ENCODE measurements at regions not wholly inside any gene's neighbourhood (a gene's known extent, or its start where the extent isn't known, plus 50 kb on each side); places are given as distances from the start of the nearest gene placed in this dataset.

- DNase-seq, result no peak
Observed at GRCh38 chr16:35296962-35297653, 1837.7 kb downstream of the TP53TG3F start.

- no peak for DNase-seq
Observed at GRCh38 chr16:35298460-35299243, 1839.2 kb downstream of the TP53TG3F start.

- DNase-seq, result no peak
Observed at GRCh38 chr16:35302859-35303258, 1843.4 kb downstream of the TP53TG3F start.

GRCh38 chr16:35305476-35305875 is 1846.1 kb downstream of the TP53TG3F start:
- DNase-seq, result no peak

GRCh38 chr16:35306915-35307314 is 1847.5 kb downstream of the TP53TG3F start:
- no peak for DNase-seq

GRCh38 chr16:35308674-35309073 is 1849.3 kb downstream of the TP53TG3F start:
- DNase-seq, result no peak

- DNase-seq, result no peak
Observed at GRCh38 chr16:35310999-35311398, 1851.6 kb downstream of the TP53TG3F start.

- no peak for DNase-seq
Observed at GRCh38 chr16:35311475-35311874, 1852.1 kb downstream of the TP53TG3F start.

- DNase-seq, result no peak
Observed at GRCh38 chr16:35314298-35314697, 1854.9 kb downstream of the TP53TG3F start.

- no peak for DNase-seq
Observed at GRCh38 chr16:35319536-35320192, 1860.3 kb downstream of the TP53TG3F start.

- no peak for DNase-seq
Observed at GRCh38 chr16:35325936-35326335, 1866.5 kb downstream of the TP53TG3F start.

- DNase-seq, result no peak
Observed at GRCh38 chr16:35339337-35339736, 1879.9 kb downstream of the TP53TG3F start.

GRCh38 chr16:35342012-35342411 is 1882.6 kb downstream of the TP53TG3F start:
- DNase-seq, result no peak

- DNase-seq, result no peak
Observed at GRCh38 chr16:35344012-35344762, 1884.8 kb downstream of the TP53TG3F start.

GRCh38 chr16:35352431-35352830 is 1893.0 kb downstream of the TP53TG3F start:
- DNase-seq, result no peak

GRCh38 chr16:35363510-35363909 is 1904.1 kb downstream of the TP53TG3F start:
- DNase-seq, result no peak

GRCh38 chr16:35364263-35364662 is 1904.9 kb downstream of the TP53TG3F start:
- no peak for DNase-seq

- DNase-seq, result no peak
Observed at GRCh38 chr16:35365675-35366074, 1906.3 kb downstream of the TP53TG3F start.

- DNase-seq, result no peak
Observed at GRCh38 chr16:35370617-35371016, 1911.2 kb downstream of the TP53TG3F start.

GRCh38 chr16:35377142-35377541 is 1917.7 kb downstream of the TP53TG3F start:
- no peak for DNase-seq

GRCh38 chr16:35386619-35387018 is 1927.2 kb downstream of the TP53TG3F start:
- no peak for DNase-seq

GRCh38 chr16:35391328-35391727 is 1931.9 kb downstream of the TP53TG3F start:
- DNase-seq, result peak in 1 of 2 donors; percentile 43

- no peak for DNase-seq
Observed at GRCh38 chr16:35398180-35398579, 1938.8 kb downstream of the TP53TG3F start.

Measured in stimulated activated CD4-positive, alpha-beta T cell treated with anti-CD3 and anti-CD28 coated beads, Interleukin-2, amount 100 ng/mL, for 24 hours (primary cell).